GM12878 (cell line): ENCODE measurements at regions not wholly inside any gene's neighbourhood (a gene's known extent, or its start where the extent isn't known, plus 50 kb on each side); places are given as distances from the start of the nearest gene placed in this dataset.

Experiments
- ATAC-seq: fragments of 200-7000 bp; cut with Tn5 transposase; 3 replicates; pipeline ENCODE4 v1.9.1; 2020; ENCODE audit warnings: mild to moderate bottlenecking, moderate library complexity
- BruUV-seq: library from RNA; stranded (reverse); fragments of 400-500 nt; replicated peaks from 2 replicates; lab custom pipeline; 2021; lab: Mats Ljungman, UMichigan
- CTCF ChIA-PET: fragments of 300-600 bp; sonication (Branson Sonifier 250); formaldehyde crosslinking; extraction: SDS; loops from one replicate; lab custom pipeline; 2021; ENCODE audit warnings: inconsistent platforms; lab: Yijun Ruan, JAX
- POLR2A ChIA-PET: fragments of 350-600 bp; formaldehyde crosslinking; extraction: SDS; loops from one replicate; lab custom pipeline; 2021; ENCODE audit warnings: inconsistent platforms; lab: Charles Lee
- RAD21 ChIA-PET: fragments of 300-600 bp; sonication (Branson Sonifier 250); formaldehyde crosslinking; loops from one replicate; lab custom pipeline; 2023; ENCODE audit warnings: antibody characterized with exemption; ENCODE audit not compliant: unreplicated experiment; lab: Charles Lee
- SMC1A ChIA-PET: fragments of 300-600 bp; sonication (Branson Sonifier 250); formaldehyde crosslinking; loops from one replicate; lab custom pipeline; 2023; ENCODE audit not compliant: unreplicated experiment, uncharacterized antibody; lab: Charles Lee
- DNase-seq: peaks from one replicate; pipeline ENCODE4 v3.0.0-alpha.2; 2011; ENCODE audit warnings: low read depth, low spot score
- FAIRE-seq: peaks from 3 replicates; lab custom pipeline; 2011; peaks lifted over from hg19 to GRCh38; lab: Jason Lieb, UNC
- H2AFZ ChIP-seq: 2 replicates; pipeline ENCODE4 v1.6.0; 2011; ENCODE audit warnings: low read depth, low read length, control low read depth; ENCODE audit not compliant: control insufficient read depth
- H3K27ac ChIP-seq: 2 replicates; pipeline ENCODE4 v1.5.1; 2011; ENCODE audit warnings: control low read depth; ENCODE audit not compliant: control insufficient read depth, insufficient read depth
- H3K27me3 ChIP-seq, 2 experiments: replicated peaks in 1 of 2; 2 replicates each; pipeline versions ENCODE4 v1.6.0 to v1.6.1; 2011; ENCODE audit warnings: low read length in 1 of 2; ENCODE audit not compliant: control insufficient read depth in 2 of 2, insufficient read depth in 2 of 2
- H3K36me3 ChIP-seq, 2 experiments: 2 replicates each; pipeline ENCODE4 v1.5.1; 2011; ENCODE audit warnings: low read length in 1 of 2; ENCODE audit not compliant: control insufficient read depth in 2 of 2, insufficient read depth in 2 of 2
- H3K4me1 ChIP-seq: 2 replicates; pipeline ENCODE4 v1.6.1; 2011; ENCODE audit warnings: mild to moderate bottlenecking, low read length, moderate library complexity, mixed read lengths; ENCODE audit not compliant: control insufficient read depth, insufficient read depth
- H3K4me2 ChIP-seq: 2 replicates; pipeline ENCODE4 v1.6.0; 2011; ENCODE audit warnings: control low read depth; ENCODE audit not compliant: control insufficient read depth, insufficient read depth
- H3K4me3 ChIP-seq: fragments of 200-600 bp; sonication (generic); 2 replicates; pipeline ENCODE4 v1.5.1; 2016
- H3K79me2 ChIP-seq: 2 replicates; pipeline ENCODE4 v1.6.0; 2011; ENCODE audit warnings: low read length; ENCODE audit not compliant: control insufficient read depth, insufficient read depth
- H3K9ac ChIP-seq: 2 replicates; pipeline ENCODE4 v1.8.0; 2011; ENCODE audit warnings: low read length, control low read depth, mixed read lengths; ENCODE audit not compliant: control insufficient read depth, insufficient read depth
- H3K9me3 ChIP-seq: replicated peaks from 3 replicates; pipeline ENCODE4 v1.5.1; 2011; ENCODE audit warnings: mild to moderate bottlenecking, low read length; ENCODE audit not compliant: control insufficient read depth, insufficient read depth
- H4K20me1 ChIP-seq: 2 replicates; pipeline ENCODE4 v1.6.0; 2011; ENCODE audit not compliant: control insufficient read depth, insufficient read depth
- CBX3 ChIP-seq: fragments of 200-600 bp; sonication (generic); IDR thresholded peaks from 2 replicates; pipeline ENCODE4 v1.6.1; 2016; ENCODE audit warnings: low read depth, borderline replicate concordance
- KDM1A ChIP-seq: fragments of 200-600 bp; sonication (generic); IDR thresholded peaks from 2 replicates; pipeline ENCODE4 v1.6.1; 2016; ENCODE audit warnings: borderline replicate concordance
- RFX5 ChIP-seq: IDR thresholded peaks from 2 replicates; pipeline ENCODE4 v1.6.1; 2011; ENCODE audit warnings: low read depth, low read length, improper control_type of control experiment
- TCF7 ChIP-seq: IDR thresholded peaks from 2 replicates; pipeline ENCODE4 v1.6.1; 2014; ENCODE audit warnings: antibody characterized with exemption, borderline replicate concordance
- ZNF274 ChIP-seq: IDR thresholded peaks from one replicate; pipeline ENCODE4 v1.8.0; 2011; ENCODE audit not compliant: insufficient read length, insufficient read depth
- WGBS: methylation state at CpG from one replicate; pipeline ENCODE4 v1.1.6; 2016; ENCODE audit warnings: low lambda C conversion rate; ENCODE audit not compliant: insufficient replicate concordance, insufficient coverage; ENCODE audit errors: missing lambda C conversion rate; 5-methylcytosine and 5-hydroxymethylcytosine counted together
- in situ Hi-C: fragments of 300-500 bp; cut with MboI; formaldehyde crosslinking; loops from 9 replicates; pipeline ENCODE4 v1.14.3; 2018; ENCODE audit warnings: mixed read lengths
- intact Hi-C: fragments of 100-400 bp; cut with micrococcal nuclease; formaldehyde crosslinking; loops from one replicate; pipeline ENCODE4 v1.14.2; 2022; ENCODE audit not compliant: unreplicated experiment
- TF ChIP-seq, protein P1 (sequence below): fragments of 150-350 bp; IDR thresholded peaks from 2 replicates; pipeline ENCODE4 v1.6.1; 2014; ENCODE audit warnings: mild to moderate bottlenecking, low read depth, low read length
- TF ChIP-seq, protein P2 (sequence below): IDR thresholded peaks from 2 replicates; pipeline ENCODE4 v1.6.1; 2012; ENCODE audit warnings: low read depth, low read length, improper control_type of control experiment
- TF ChIP-seq, protein P3 (sequence below), 3 experiments: IDR thresholded peaks in 2 of 3; conservative IDR thresholded peaks in 1 of 3; 2 replicates each; pipeline ENCODE4 v1.5.1; 2011; ENCODE audit warnings: low read depth in 3 of 3, low read length in 3 of 3, mild to moderate bottlenecking in 3 of 3, control low read depth in 2 of 3, moderate library complexity in 2 of 3, inconsistent platforms in 1 of 3, mixed read lengths in 1 of 3; ENCODE audit not compliant: control insufficient read depth in 2 of 3, insufficient read depth in 1 of 3; ENCODE audit errors: extremely low read depth in 1 of 3
- TF ChIP-seq, protein P4 (sequence below): fragments of 450-650 bp; IDR thresholded peaks from 2 replicates; pipeline ENCODE4 v1.6.1; 2017; ENCODE audit warnings: antibody characterized with exemption, mild to moderate bottlenecking, moderate library complexity

DNA sequence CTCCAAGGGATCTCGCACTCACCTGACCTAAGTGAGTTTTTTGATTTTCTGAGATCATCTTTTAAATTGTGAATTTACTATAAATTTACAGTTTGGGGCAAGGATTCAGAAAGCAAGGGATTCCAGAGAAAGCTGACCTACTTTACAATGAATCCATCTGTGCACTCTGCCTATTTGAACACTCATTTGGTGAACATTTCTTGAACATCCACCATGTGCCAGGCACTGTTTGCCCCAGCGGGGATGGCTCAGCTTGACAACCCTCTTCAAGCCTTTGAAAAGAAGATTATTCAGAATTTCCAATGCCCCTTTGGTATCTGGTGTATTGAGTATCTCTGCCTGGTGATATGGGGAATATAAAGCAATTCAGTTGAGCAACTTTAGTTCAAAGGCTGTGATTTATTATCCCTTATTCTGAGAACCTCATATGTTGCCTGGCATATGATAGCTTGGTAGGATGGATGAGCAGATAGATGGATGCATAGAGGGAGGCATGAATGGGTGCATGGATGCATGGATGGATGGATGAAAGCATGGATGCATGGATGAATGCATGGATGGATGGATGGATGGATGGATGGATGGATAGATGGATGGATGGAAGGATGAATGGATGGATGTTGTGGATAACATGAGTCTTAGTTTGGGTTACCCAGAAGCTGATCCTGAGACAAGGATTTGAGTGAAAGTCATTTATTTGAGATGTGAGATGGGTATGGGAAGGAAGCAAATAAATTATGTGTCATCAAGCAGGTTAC, 149.7 kb upstream of the ZNF366 start:
- H3K9me3 ChIP-seq = no peaks in the 10 kb centered on the region
- no peak overlapping the region for H3K4me2 ChIP-seq
- H3K79me2 ChIP-seq = no peaks in the 10 kb centered on the region
- DNase-seq = no peak
- H3K27me3 ChIP-seq = no peaks in the 10 kb centered on the region; a peak in 2 of 4 replicates
- H2AFZ ChIP-seq = no peak overlapping the region
- SMC1A ChIA-PET = no interaction called here
- H3K4me1 ChIP-seq = no peaks in the 10 kb centered on the region
- H3K9ac ChIP-seq = no peak overlapping the region
- no peak for FAIRE-seq
- no peak for ATAC-seq
- H3K27ac ChIP-seq = no peak overlapping the region
- intact Hi-C loops = no loop called here
- H4K20me1 ChIP-seq = no peaks in the 10 kb centered on the region
- POLR2A ChIA-PET = no interaction called here
- TF ChIP-seq KDM1A = no peak
- TF ChIP-seq, protein P1, sequence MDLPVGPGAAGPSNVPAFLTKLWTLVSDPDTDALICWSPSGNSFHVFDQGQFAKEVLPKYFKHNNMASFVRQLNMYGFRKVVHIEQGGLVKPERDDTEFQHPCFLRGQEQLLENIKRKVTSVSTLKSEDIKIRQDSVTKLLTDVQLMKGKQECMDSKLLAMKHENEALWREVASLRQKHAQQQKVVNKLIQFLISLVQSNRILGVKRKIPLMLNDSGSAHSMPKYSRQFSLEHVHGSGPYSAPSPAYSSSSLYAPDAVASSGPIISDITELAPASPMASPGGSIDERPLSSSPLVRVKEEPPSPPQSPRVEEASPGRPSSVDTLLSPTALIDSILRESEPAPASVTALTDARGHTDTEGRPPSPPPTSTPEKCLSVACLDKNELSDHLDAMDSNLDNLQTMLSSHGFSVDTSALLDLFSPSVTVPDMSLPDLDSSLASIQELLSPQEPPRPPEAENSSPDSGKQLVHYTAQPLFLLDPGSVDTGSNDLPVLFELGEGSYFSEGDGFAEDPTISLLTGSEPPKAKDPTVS = no peak
- CTCF ChIA-PET = no interaction called here
- RAD21 ChIA-PET = no interaction called here
- H3K4me3 ChIP-seq = no peak overlapping the region
- 55% methylated on average over 2 of the region's 2 CpGs for WGBS
- no peaks in the 10 kb centered on the region for H3K36me3 ChIP-seq
- in situ Hi-C loops = no loop called here
- BruUV-seq = no TSS peak

DNA sequence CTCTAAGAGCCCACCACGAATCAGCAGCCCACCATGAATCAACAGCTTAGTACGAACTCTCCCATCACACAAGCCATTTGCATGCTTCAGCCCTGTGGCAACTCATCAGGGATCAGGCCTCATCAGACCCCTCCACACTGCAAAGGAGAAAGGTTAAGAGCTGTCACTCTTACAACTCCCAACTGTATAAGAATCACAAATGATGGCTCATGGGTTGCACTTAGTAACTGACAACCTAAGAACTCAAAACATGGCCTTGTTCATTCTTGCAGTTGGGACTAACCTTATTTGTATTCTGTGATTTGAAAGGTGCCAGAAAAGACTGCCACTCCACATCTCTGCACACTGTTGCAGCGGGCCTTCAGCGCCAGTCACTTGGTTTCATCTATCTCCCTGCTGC, 149.1 kb upstream of the ZNF366 start:
- ChIA-PET RAD21 (no interaction called here), POLR2A (no interaction called here), SMC1A (no interaction called here), CTCF (no interaction called here)
- no peak overlapping the region for H3K4me2 ChIP-seq
- H3K79me2 ChIP-seq = no peaks in the 10 kb centered on the region
- no peak overlapping the region for H2AFZ ChIP-seq
- no TSS peak for BruUV-seq
- H3K36me3 ChIP-seq = no peaks in the 10 kb centered on the region
- in situ Hi-C loops = no loop called here
- H4K20me1 ChIP-seq = no peaks in the 10 kb centered on the region
- intact Hi-C loops = no loop called here
- H3K9me3 ChIP-seq = no peaks in the 10 kb centered on the region
- no peak overlapping the region for H3K9ac ChIP-seq
- FAIRE-seq (no peak), DNase-seq (no peak), ATAC-seq (no peak)
- H3K27me3 ChIP-seq = no peaks in the 10 kb centered on the region; a peak in 1 of 4 replicates
- no peak overlapping the region for H3K27ac ChIP-seq
- 35% methylated on average over 4 of the region's 4 CpGs for WGBS
- H3K4me3 ChIP-seq = no peak overlapping the region
- no peaks in the 10 kb centered on the region for H3K4me1 ChIP-seq
- TF ChIP-seq, protein P2, sequence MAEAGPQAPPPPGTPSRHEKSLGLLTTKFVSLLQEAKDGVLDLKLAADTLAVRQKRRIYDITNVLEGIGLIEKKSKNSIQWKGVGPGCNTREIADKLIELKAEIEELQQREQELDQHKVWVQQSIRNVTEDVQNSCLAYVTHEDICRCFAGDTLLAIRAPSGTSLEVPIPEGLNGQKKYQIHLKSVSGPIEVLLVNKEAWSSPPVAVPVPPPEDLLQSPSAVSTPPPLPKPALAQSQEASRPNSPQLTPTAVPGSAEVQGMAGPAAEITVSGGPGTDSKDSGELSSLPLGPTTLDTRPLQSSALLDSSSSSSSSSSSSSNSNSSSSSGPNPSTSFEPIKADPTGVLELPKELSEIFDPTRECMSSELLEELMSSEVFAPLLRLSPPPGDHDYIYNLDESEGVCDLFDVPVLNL = no peak
- no peak for TF ChIP-seq CBX3
- TF ChIP-seq, protein P3, sequence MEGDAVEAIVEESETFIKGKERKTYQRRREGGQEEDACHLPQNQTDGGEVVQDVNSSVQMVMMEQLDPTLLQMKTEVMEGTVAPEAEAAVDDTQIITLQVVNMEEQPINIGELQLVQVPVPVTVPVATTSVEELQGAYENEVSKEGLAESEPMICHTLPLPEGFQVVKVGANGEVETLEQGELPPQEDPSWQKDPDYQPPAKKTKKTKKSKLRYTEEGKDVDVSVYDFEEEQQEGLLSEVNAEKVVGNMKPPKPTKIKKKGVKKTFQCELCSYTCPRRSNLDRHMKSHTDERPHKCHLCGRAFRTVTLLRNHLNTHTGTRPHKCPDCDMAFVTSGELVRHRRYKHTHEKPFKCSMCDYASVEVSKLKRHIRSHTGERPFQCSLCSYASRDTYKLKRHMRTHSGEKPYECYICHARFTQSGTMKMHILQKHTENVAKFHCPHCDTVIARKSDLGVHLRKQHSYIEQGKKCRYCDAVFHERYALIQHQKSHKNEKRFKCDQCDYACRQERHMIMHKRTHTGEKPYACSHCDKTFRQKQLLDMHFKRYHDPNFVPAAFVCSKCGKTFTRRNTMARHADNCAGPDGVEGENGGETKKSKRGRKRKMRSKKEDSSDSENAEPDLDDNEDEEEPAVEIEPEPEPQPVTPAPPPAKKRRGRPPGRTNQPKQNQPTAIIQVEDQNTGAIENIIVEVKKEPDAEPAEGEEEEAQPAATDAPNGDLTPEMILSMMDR (IDR thresholded peaks at IDR 0.05 in 2 of 3, conservative IDR thresholded peaks at IDR 0.05 in 1 of 3; ENCODE audit: control insufficient read depth in 2 of 3, extremely low read depth in 1 of 3, insufficient read depth in 1 of 3, low read depth in 3 of 3, low read length in 3 of 3) = no peak
- TF ChIP-seq, protein P4, sequence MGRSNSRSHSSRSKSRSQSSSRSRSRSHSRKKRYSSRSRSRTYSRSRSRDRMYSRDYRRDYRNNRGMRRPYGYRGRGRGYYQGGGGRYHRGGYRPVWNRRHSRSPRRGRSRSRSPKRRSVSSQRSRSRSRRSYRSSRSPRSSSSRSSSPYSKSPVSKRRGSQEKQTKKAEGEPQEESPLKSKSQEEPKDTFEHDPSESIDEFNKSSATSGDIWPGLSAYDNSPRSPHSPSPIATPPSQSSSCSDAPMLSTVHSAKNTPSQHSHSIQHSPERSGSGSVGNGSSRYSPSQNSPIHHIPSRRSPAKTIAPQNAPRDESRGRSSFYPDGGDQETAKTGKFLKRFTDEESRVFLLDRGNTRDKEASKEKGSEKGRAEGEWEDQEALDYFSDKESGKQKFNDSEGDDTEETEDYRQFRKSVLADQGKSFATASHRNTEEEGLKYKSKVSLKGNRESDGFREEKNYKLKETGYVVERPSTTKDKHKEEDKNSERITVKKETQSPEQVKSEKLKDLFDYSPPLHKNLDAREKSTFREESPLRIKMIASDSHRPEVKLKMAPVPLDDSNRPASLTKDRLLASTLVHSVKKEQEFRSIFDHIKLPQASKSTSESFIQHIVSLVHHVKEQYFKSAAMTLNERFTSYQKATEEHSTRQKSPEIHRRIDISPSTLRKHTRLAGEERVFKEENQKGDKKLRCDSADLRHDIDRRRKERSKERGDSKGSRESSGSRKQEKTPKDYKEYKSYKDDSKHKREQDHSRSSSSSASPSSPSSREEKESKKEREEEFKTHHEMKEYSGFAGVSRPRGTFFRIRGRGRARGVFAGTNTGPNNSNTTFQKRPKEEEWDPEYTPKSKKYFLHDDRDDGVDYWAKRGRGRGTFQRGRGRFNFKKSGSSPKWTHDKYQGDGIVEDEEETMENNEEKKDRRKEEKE = no peak
- TF ChIP-seq RFX5 = no peak
- TF ChIP-seq ZNF274 = no peak
- TF ChIP-seq TCF7 = no peak
